ENCODE measurements at regions not wholly inside any gene's neighbourhood (a gene's known extent, or its start where the extent isn't known, plus 50 kb on each side); places are given as distances from the start of the nearest gene placed in this dataset.

- TF ChIP-seq CTCF (IDR thresholded peaks at IDR 0.05): no peak
- TF ChIP-seq SMC3 (IDR thresholded peaks at IDR 0.05): no peak
Observed at GRCh38 chr2:40513201-40513600, 61.3 kb upstream of the SLC8A1 start.

All from A549 (cell line).